ENCODE measurements at regions not wholly inside any gene's neighbourhood (a gene's known extent, or its start where the extent isn't known, plus 50 kb on each side); places are given as distances from the start of the nearest gene placed in this dataset.
A peak's percentile ranks its signal among the peaks of the same experiment; 100 is the strongest.
"Not testable (repeated sequence)": the region's sequence is repeated elsewhere in the genome, so short reads cannot be mapped to it uniquely, and the experiment has no call there.

- no peak for DNase-seq (ENCODE audit: extremely low read depth in 1 of 11, low read depth in 9 of 11, low spot score in 4 of 11)
These were observed 223.7 kb downstream of the SQOR start for GRCh38 chr15:45858491-45858890.

DNA sequence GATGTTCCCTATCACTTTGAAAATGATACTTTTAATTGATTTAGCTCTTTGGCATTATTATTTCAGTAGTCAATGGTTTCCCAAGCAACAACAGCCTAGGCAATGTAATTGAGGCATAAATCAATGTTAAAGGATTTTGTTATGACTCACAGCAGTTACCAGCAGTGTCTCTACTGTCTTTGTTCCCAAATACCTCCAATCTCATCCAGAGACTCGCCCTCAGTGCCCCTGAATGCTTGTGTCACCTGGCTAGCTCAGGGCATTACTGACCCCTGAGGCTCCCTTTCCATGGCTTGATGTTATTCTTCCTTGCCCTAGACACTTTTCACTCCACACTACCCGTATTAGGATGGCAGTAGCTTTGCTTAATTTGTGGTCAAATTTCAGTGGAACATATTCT lies 227.2 kb downstream of the SQOR start:
- no peak for DNase-seq (ENCODE audit: extremely low read depth in 1 of 11, low read depth in 9 of 11, low spot score in 4 of 11)

GRCh38 chr15:45863881-45864580 lies 229.2 kb downstream of the SQOR start:
- DNase-seq (ENCODE audit: extremely low read depth in 1 of 11, low read depth in 9 of 11, low spot score in 4 of 11) = no peak

DNA sequence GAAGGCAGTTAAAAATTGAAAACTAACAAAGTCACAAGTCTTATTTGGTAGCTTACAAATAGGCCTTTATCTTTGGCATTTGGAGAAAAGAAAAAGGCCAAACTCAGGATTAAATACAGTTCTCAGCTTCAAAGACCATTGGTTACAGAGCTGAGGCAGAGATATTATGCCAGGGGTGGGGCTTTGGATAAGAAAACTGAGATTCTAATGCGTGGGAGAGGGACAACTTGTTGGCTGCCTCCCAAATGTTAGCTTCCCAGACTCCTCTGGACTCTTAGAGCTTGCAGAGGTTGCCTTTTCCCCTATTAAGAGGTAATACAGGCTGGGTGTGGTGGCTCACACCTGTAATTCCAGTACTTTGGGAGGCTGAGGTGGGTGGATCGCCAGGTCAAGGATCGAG lies 231.8 kb downstream of the SQOR start:
- no peak for DNase-seq (ENCODE audit: extremely low read depth in 1 of 11, low read depth in 9 of 11, low spot score in 4 of 11)

- DNase-seq (ENCODE audit: extremely low read depth in 1 of 11, low read depth in 9 of 11, low spot score in 4 of 11) = no peak
These were observed 232.5 kb downstream of the SQOR start for GRCh38 chr15:45867281-45867680.

DNA sequence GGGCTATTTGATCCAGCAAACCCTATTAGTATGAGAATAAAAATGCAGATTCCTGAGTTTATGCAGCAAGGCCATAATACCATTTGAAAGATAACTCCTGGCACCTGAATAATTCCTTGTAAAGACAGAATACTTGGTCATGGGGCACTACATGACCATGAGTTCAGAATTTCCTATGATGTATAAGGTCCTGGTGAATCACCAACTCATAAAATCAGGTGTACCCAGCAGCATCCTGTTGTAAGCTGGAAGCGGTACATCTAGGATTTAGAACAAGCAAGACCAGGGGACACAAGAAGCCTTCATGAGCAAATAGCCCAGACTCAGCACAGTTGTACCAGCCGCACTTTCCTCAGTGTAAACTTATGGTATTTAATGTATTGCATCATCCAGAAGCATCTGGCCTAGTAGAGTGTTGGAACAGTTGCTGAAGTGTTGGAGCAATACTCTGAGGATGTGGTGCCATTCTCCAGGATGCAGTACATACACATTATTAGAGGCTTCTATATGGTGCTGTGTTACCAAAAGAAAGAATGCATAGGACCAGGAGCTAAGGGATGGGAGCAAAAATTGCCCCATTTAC lies 233.4 kb downstream of the SQOR start:
- no peak for DNase-seq (ENCODE audit: extremely low read depth in 1 of 11, low read depth in 9 of 11, low spot score in 4 of 11)

- DNase-seq (ENCODE audit: extremely low read depth in 1 of 11, low read depth in 9 of 11, low spot score in 4 of 11) = no peak
These were observed 234.3 kb downstream of the SQOR start for GRCh38 chr15:45869034-45869668.

DNA sequence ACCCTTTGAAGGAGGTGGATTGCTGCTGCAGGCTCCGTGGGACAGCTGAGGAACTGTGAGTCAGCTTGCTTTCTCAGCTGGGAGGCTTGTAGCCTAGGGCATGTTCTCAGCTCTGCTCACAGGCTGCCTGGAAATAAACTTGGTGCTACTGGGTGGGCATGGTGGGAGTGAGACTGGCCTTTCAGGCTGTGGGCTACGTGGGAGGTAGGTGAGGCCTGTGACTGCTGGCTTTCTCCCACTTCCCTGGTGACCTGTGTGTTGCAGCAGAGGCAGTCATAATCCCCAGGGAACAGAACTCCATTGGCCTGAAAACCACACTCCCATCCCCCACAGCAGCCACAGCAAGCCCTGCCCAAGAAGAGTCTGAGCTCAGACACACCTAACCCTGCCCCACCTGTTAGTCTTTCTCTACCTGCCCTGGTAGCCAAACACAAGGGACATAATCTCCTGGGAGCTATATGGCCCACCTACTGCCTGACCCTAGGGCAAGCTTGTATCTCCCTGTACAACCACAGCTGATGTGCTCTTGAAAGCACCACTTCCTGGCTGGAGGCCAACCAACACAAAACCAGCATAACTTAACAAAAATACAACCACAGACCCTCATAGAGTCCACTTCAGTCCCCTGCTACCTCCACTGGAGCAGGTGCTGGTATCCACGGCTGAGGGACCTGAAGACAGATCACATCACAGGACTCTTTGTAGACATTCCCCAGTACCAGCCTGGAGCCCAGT lies 236.5 kb downstream of the SQOR start:
- DNase-seq (ENCODE audit: extremely low read depth in 1 of 11, low read depth in 9 of 11, low spot score in 4 of 11) = no peak

GRCh38 chr15:45873781-45874180 lies 239.0 kb downstream of the SQOR start:
- DNase-seq (ENCODE audit: extremely low read depth in 1 of 11, low read depth in 9 of 11, low spot score in 4 of 11) = peak in 7 of 11 donors; percentile 7 to 37 (median 23)

DNA sequence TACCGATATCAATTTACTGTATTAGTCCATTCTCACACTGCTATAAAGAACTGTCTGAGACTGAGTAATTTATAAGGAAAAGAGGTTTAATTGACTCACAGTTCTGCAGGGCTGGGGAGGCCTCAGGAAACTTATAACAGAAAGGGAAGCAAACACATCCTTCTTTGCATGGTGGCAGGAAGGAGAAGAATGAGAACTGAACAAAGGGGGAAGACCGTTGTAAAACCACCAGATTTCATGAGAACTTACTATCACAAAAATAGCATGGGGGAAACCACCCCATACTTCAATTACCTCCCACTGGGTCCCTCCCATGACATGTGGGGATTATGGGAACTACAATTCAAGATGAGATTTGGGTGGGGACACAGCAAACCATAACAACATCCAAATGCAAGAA lies 239.7 kb downstream of the SQOR start:
- not testable (repeated sequence) for DNase-seq (ENCODE audit: extremely low read depth in 1 of 11, low read depth in 9 of 11, low spot score in 4 of 11)

DNA sequence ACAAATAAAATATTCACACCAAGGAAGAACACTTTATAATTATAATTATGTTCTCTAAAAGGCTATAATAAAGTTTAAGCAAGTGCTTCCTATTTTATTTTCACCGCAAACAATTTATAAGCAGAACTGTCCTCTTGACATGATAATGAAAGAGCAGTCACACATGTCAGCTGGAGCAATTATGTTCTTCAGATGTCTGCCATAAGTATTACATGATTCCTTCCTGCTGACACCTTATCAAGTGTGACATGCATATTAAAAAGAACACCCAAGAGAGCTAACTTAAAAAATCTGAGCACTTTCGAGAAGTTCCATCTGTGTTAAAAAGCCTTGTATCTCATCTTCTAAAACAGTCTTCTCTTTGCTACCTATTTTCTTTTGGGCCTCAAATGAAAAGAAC lies 249.5 kb downstream of the SQOR start:
- DNase-seq (ENCODE audit: extremely low read depth in 1 of 11, low read depth in 9 of 11, low spot score in 4 of 11) = no peak

- no peak for DNase-seq (ENCODE audit: extremely low read depth in 1 of 11, low read depth in 9 of 11, low spot score in 4 of 11)
These were observed 250.1 kb downstream of the SQOR start for GRCh38 chr15:45884755-45885445.

DNA sequence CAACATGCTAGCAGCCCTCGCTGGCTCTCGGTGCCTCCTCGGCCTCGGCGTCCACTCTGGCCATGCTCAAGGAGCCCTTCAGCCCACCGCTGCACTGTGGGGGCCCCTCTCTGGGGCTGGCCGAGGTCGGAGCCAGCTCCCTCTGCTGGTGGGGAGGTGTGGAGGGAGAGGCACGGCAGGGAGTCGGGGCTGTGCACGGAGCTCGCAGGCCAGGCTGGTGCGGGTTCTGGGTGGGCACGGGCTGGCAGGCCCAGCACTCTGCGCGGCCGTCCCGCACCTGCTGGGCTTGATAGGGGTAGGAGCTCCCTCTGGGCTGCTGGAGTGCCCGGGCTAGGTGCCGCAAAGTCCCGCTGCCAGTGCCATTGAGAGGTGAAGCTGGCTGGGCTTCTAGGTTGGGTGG lies 251.0 kb downstream of the SQOR start:
- DNase-seq (ENCODE audit: extremely low read depth in 1 of 11, low read depth in 9 of 11, low spot score in 4 of 11) = no peak

DNA sequence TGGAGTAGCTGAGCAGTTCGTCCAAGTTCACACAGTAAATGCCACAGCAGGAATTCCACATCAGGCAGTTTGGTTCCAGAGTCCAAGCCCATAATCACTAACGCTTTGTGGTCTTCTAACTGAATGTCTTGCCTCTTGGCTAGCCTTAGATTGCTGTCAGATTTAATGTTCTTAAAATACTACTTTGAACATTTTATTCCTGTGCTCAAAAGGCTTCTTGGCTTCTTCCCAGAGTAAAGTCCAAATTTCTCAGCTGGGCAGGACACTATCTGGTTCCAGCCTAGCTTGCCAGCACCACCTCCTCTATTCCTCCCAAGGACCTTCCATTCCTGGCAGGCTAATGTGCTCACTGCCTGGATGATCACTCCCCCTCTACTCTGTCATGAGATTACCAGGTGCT lies 256.9 kb downstream of the SQOR start:
- peak in 4 of 11 donors; percentile 2 to 15 (median 10) for DNase-seq (ENCODE audit: extremely low read depth in 1 of 11, low read depth in 9 of 11, low spot score in 4 of 11)

GRCh38 chr15:45892182-45892581 lies 257.4 kb downstream of the SQOR start:
- DNase-seq (ENCODE audit: extremely low read depth in 1 of 11, low read depth in 9 of 11, low spot score in 4 of 11) = no peak

DNA sequence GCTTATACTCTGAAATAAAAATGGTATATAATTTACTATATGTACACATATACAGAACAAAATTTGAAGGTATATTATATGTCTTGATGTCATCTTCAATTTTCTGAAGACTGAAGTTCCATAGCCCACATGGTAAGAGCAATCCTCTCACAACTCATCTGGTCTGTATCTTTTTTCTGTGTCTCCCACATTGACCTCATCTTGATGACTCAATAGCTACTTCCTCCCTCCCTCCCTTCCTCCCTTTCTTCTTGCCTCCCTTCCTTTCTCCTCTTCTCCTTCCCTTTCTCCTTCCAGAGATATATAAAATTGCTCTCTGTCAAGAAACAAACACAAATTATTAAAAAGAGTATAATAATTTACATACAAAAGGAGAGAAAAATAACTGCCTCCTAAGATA lies 268.5 kb downstream of the SQOR start:
- no peak for DNase-seq (ENCODE audit: extremely low read depth in 1 of 11, low read depth in 9 of 11, low spot score in 4 of 11)

DNA sequence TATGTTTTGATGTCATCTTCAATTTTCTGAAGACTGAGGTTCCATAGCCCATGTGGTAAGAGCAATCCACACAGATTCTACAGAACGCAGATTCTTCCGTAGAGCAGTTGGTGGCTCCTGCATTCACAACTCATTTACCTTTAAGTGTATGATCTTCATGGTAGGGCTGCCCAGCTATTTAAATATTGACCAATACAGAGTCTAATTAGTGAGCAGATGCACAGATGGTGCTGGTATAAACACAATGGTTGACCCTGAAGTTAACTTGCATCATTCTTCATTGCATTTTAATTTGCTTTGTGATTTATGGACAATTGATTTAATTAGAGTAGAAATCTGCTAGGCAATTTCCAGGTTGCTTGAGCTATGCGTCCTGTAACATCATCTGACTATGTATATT lies 269.2 kb downstream of the SQOR start:
- no peak for DNase-seq (ENCODE audit: extremely low read depth in 1 of 11, low read depth in 9 of 11, low spot score in 4 of 11)

- no peak for DNase-seq (ENCODE audit: extremely low read depth in 1 of 11, low read depth in 9 of 11, low spot score in 4 of 11)
These were observed 271.4 kb downstream of the SQOR start for GRCh38 chr15:45906230-45906629.

- DNase-seq (ENCODE audit: extremely low read depth in 1 of 11, low read depth in 9 of 11, low spot score in 4 of 11) = no peak
These were observed 275.8 kb downstream of the SQOR start for GRCh38 chr15:45910671-45911070.

Measured in renal cortex interstitium (tissue), 11 donors.